ENCODE measurements at regions not wholly inside any gene's neighbourhood (a gene's known extent, or its start where the extent isn't known, plus 50 kb on each side); places are given as distances from the start of the nearest gene placed in this dataset.

- no peak overlapping the region for H3K4me3 ChIP-seq (ENCODE audit: low read length)
- TF ChIP-seq CTCF (IDR thresholded peaks at IDR 0.05; ENCODE audit: low read depth, low read length) = no peak
- TF ChIP-seq EZH2phosphoT487 (IDR thresholded peaks at IDR 0.05; ENCODE audit: low read depth) = no peak
- no peak overlapping the region for H3K9ac ChIP-seq (ENCODE audit: low read length)
Observed at GRCh38 chr7:119377861-119378260, 895.1 kb upstream of the KCND2 start.

GRCh38 chr7:119382726-119383125 is 890.2 kb upstream of the KCND2 start:
- H4K20me1 ChIP-seq (ENCODE audit: insufficient read depth, low read length) = no peaks in the 10 kb centered on the region
- no peaks in the 10 kb centered on the region for H3K79me2 ChIP-seq (ENCODE audit: low read length)
- no peak overlapping the region for H2AFZ ChIP-seq (ENCODE audit: low read depth, low read length)
- no peaks in the 10 kb centered on the region for H3K9me3 ChIP-seq (ENCODE audit: insufficient read depth, low read length)
- TF ChIP-seq EZH2phosphoT487 (IDR thresholded peaks at IDR 0.05; ENCODE audit: low read depth) (no peak), CTCF (IDR thresholded peaks at IDR 0.05; ENCODE audit: low read depth, low read length) (no peak)
- H3K4me3 ChIP-seq (ENCODE audit: low read length) = no peak overlapping the region
- no peak overlapping the region for H3K27ac ChIP-seq (ENCODE audit: low read length)
- no peaks in the 10 kb centered on the region for H3K36me3 ChIP-seq (replicated peaks; ENCODE audit: low read depth, low read length)
- no peaks in the 10 kb centered on the region for H3K4me1 ChIP-seq (ENCODE audit: low read length)
- H3K27me3 ChIP-seq (ENCODE audit: low read depth, low read length) = no peaks in the 10 kb centered on the region
- no peak overlapping the region for H3K4me2 ChIP-seq (ENCODE audit: low read length)
- no peak overlapping the region for H3K9ac ChIP-seq (ENCODE audit: low read length)

More at GRCh38 chr7:119377861-119378260, 895.1 kb upstream of the KCND2 start:
- no peaks in the 10 kb centered on the region for H4K20me1 ChIP-seq (ENCODE audit: insufficient read depth, low read length)
- H3K27ac ChIP-seq (ENCODE audit: low read length) = no peak overlapping the region
- no peak overlapping the region for H2AFZ ChIP-seq (ENCODE audit: low read depth, low read length)
- H3K4me1 ChIP-seq (ENCODE audit: low read length) = no peaks in the 10 kb centered on the region
- no peaks in the 10 kb centered on the region for H3K27me3 ChIP-seq (ENCODE audit: low read depth, low read length)
- H3K9me3 ChIP-seq (ENCODE audit: insufficient read depth, low read length) = no peaks in the 10 kb centered on the region
- no peaks in the 10 kb centered on the region for H3K36me3 ChIP-seq (replicated peaks; ENCODE audit: low read depth, low read length)
- H3K79me2 ChIP-seq (ENCODE audit: low read length) = no peaks in the 10 kb centered on the region
- no peak overlapping the region for H3K4me2 ChIP-seq (ENCODE audit: low read length)

- Histone ChIP-seq H2AFZ (ENCODE audit: low read depth, low read length) (no peak overlapping the region), H3K9me3 (ENCODE audit: insufficient read depth, low read length) (no peaks in the 10 kb centered on the region), H4K20me1 (ENCODE audit: insufficient read depth, low read length) (no peaks in the 10 kb centered on the region), H3K4me2 (ENCODE audit: low read length) (no peak overlapping the region), H3K79me2 (ENCODE audit: low read length) (no peaks in the 10 kb centered on the region), H3K9ac (ENCODE audit: low read length) (no peak overlapping the region), H3K36me3 (replicated peaks; ENCODE audit: low read depth, low read length) (no peaks in the 10 kb centered on the region), H3K27ac (ENCODE audit: low read length) (no peak overlapping the region), H3K4me3 (ENCODE audit: low read length) (no peak overlapping the region), H3K27me3 (ENCODE audit: low read depth, low read length) (no peaks in the 10 kb centered on the region), H3K4me1 (ENCODE audit: low read length) (peaks cover 16% of the 10 kb centered on the region)
- no peak for TF ChIP-seq EZH2phosphoT487 (IDR thresholded peaks at IDR 0.05; ENCODE audit: low read depth)
- no peak for TF ChIP-seq CTCF (IDR thresholded peaks at IDR 0.05; ENCODE audit: low read depth, low read length)
Observed at GRCh38 chr7:119395024-119395423, 878.0 kb upstream of the KCND2 start.

- peak overlapping the region; percentile 59 for H3K4me2 ChIP-seq (ENCODE audit: low read length)
- no peaks in the 10 kb centered on the region for H3K36me3 ChIP-seq (replicated peaks; ENCODE audit: low read depth, low read length)
- H2AFZ ChIP-seq (ENCODE audit: low read depth, low read length) = no peak overlapping the region
Observed at GRCh38 chr7:119397156-119397555, 875.8 kb upstream of the KCND2 start.

More at GRCh38 chr7:119397156-119397555, 875.8 kb upstream of the KCND2 start:
- TF ChIP-seq CTCF (IDR thresholded peaks at IDR 0.05; ENCODE audit: low read depth, low read length) (no peak), EZH2phosphoT487 (IDR thresholded peaks at IDR 0.05; ENCODE audit: low read depth) (no peak)
- Histone ChIP-seq H3K9ac (ENCODE audit: low read length) (no peak overlapping the region), H3K79me2 (ENCODE audit: low read length) (no peaks in the 10 kb centered on the region), H3K27me3 (ENCODE audit: low read depth, low read length) (no peaks in the 10 kb centered on the region), H3K27ac (ENCODE audit: low read length) (peak overlapping the region; percentile 81), H3K4me3 (ENCODE audit: low read length) (peak overlapping the region; percentile 21; the same call in 1 of the 2 replicates), H3K4me1 (ENCODE audit: low read length) (peaks cover 16% of the 10 kb centered on the region), H4K20me1 (ENCODE audit: insufficient read depth, low read length) (no peaks in the 10 kb centered on the region), H3K9me3 (ENCODE audit: insufficient read depth, low read length) (no peaks in the 10 kb centered on the region)

Measured in OCI-LY3 (cell line).